ENCODE measurements at regions not wholly inside any gene's neighbourhood (a gene's known extent, or its start where the extent isn't known, plus 50 kb on each side); places are given as distances from the start of the nearest gene placed in this dataset.
A peak's percentile ranks its signal among the peaks of the same experiment; 100 is the strongest.

DNA sequence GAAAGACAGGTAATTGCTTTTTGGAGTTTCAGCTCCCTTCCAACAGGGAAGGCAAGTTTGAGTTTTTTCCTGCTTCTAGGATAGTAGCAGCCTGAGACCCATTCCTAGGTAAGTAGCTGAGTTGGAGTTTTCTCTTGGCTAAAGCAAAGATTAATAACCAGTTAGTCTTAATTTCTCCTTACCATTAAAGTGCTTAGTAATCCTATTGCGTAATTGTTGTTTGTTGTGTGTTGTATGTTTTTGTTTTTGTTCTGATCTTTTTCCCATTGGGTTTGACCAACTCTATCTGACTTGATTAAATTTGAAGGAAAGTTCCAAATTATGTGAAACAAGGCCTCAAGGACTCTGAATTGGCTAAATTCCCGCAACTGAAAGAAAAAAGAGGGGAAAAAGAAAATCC lies 83.5 kb downstream of the TBX22 start:
- Histone ChIP-seq H3K4me1 (ENCODE audit: control insufficient read depth, insufficient read depth, low read length) (no peaks in the 10 kb centered on the region), H3K9me3 (ENCODE audit: control insufficient read depth, low read length) (no peaks in the 10 kb centered on the region), H3K4me3 (ENCODE audit: low read length) (no peak overlapping the region), H3K27me3 (ENCODE audit: control insufficient read depth, insufficient read depth) (no peaks in the 10 kb centered on the region), H3K27ac (ENCODE audit: low read length) (no peak overlapping the region)
- intact Hi-C loops (cut with DNase I) = no loop called here
- no peak for DNase-seq
- no peak for ATAC-seq
- 88% methylated on average over 2 of the region's 2 CpGs for WGBS

GRCh38 chrX:80120335-80120734 lies 105.8 kb downstream of the TBX22 start:
- Histone ChIP-seq H3K4me1 (ENCODE audit: control insufficient read depth, insufficient read depth, low read length) (no peaks in the 10 kb centered on the region), H3K27me3 (ENCODE audit: control insufficient read depth, insufficient read depth) (no peaks in the 10 kb centered on the region), H3K9me3 (ENCODE audit: control insufficient read depth, low read length) (no peaks in the 10 kb centered on the region), H3K27ac (ENCODE audit: low read length) (no peak overlapping the region), H3K4me3 (ENCODE audit: low read length) (no peak overlapping the region)
- DNase-seq = no peak
- no peak for ATAC-seq
- 76% methylated on average over 1 of the region's 1 CpG for WGBS
- intact Hi-C loops (cut with DNase I) = no loop called here

GRCh38 chrX:80138938-80139337 lies 124.4 kb downstream of the TBX22 start:
- no peak for DNase-seq
- intact Hi-C loops (cut with DNase I) = no loop called here
- no peaks in the 10 kb centered on the region for H3K4me1 ChIP-seq (ENCODE audit: control insufficient read depth, insufficient read depth, low read length)
- no peak overlapping the region for H3K27ac ChIP-seq (ENCODE audit: low read length)
- ATAC-seq = no peak
- H3K4me3 ChIP-seq (ENCODE audit: low read length) = no peak overlapping the region
- no peaks in the 10 kb centered on the region for H3K27me3 ChIP-seq (ENCODE audit: control insufficient read depth, insufficient read depth)
- H3K9me3 ChIP-seq (ENCODE audit: control insufficient read depth, low read length) = no peaks in the 10 kb centered on the region
- WGBS = 74% methylated on average over 1 of the region's 1 CpG

- Histone ChIP-seq H3K4me3 (ENCODE audit: low read length) (no peak overlapping the region), H3K27me3 (ENCODE audit: control insufficient read depth, insufficient read depth) (no peaks in the 10 kb centered on the region), H3K27ac (ENCODE audit: low read length) (no peak overlapping the region), H3K9me3 (ENCODE audit: control insufficient read depth, low read length) (no peaks in the 10 kb centered on the region), H3K4me1 (ENCODE audit: control insufficient read depth, insufficient read depth, low read length) (no peaks in the 10 kb centered on the region)
- DNase-seq (no peak), ATAC-seq (no peak)
- intact Hi-C loops (cut with DNase I) = no loop called here
- 40% methylated on average over 6 of the region's 6 CpGs for WGBS
Measured at GRCh38 chrX:80139564-80139963, 125.0 kb downstream of the TBX22 start.

DNA sequence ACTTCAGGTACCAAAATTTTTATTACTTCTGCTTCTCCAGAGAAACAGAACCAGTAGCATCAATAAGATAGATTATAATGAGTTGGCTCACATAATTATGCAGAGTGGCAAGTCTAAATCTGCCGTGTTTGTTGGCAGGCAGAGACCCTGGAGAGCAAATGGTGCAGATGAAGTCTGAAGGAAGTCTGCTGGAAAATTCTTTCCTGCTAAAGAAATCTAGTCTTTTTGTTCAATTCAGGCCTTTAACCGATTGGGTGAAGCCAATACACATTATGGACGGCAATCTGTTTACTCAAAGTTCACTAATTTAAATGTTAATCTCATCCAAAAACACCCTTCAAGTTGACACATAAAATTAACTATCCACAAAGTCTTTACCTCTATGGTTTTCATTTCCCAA lies 156.0 kb downstream of the TBX22 start:
- no peak overlapping the region for H3K27ac ChIP-seq (ENCODE audit: low read length)
- H3K4me3 ChIP-seq (ENCODE audit: low read length) = no peak overlapping the region
- WGBS = 56% methylated on average over 3 of the region's 3 CpGs
- H3K9me3 ChIP-seq (ENCODE audit: control insufficient read depth, low read length) = no peaks in the 10 kb centered on the region
- no peaks in the 10 kb centered on the region for H3K4me1 ChIP-seq (ENCODE audit: control insufficient read depth, insufficient read depth, low read length)
- no peak for ATAC-seq
- intact Hi-C loops (cut with DNase I) = no loop called here
- no peak for DNase-seq
- no peaks in the 10 kb centered on the region for H3K27me3 ChIP-seq (ENCODE audit: control insufficient read depth, insufficient read depth)

GRCh38 chrX:80173261-80173660 lies 158.7 kb downstream of the TBX22 start:
- Histone ChIP-seq H3K4me1 (ENCODE audit: control insufficient read depth, insufficient read depth, low read length) (no peaks in the 10 kb centered on the region), H3K27ac (ENCODE audit: low read length) (no peak overlapping the region), H3K27me3 (ENCODE audit: control insufficient read depth, insufficient read depth) (no peaks in the 10 kb centered on the region), H3K4me3 (ENCODE audit: low read length) (no peak overlapping the region), H3K9me3 (ENCODE audit: control insufficient read depth, low read length) (no peaks in the 10 kb centered on the region)
- no peak for DNase-seq
- WGBS = 51% methylated on average over 9 of the region's 9 CpGs
- intact Hi-C loops (cut with DNase I) = no loop called here
- ATAC-seq = no peak

GRCh38 chrX:80174925-80175574 lies 160.5 kb downstream of the TBX22 start:
- Histone ChIP-seq H3K4me1 (ENCODE audit: control insufficient read depth, insufficient read depth, low read length) (no peaks in the 10 kb centered on the region), H3K27me3 (ENCODE audit: control insufficient read depth, insufficient read depth) (no peaks in the 10 kb centered on the region), H3K27ac (ENCODE audit: low read length) (no peak overlapping the region), H3K9me3 (ENCODE audit: control insufficient read depth, low read length) (no peaks in the 10 kb centered on the region), H3K4me3 (ENCODE audit: low read length) (no peak overlapping the region)
- WGBS = 38% methylated on average over 3 of the region's 3 CpGs
- intact Hi-C loops (cut with DNase I) = no loop called here
- peak; percentile 87 to 98 for ATAC-seq
- DNase-seq = peak; percentile 78 to 89 (median 86)

DNA sequence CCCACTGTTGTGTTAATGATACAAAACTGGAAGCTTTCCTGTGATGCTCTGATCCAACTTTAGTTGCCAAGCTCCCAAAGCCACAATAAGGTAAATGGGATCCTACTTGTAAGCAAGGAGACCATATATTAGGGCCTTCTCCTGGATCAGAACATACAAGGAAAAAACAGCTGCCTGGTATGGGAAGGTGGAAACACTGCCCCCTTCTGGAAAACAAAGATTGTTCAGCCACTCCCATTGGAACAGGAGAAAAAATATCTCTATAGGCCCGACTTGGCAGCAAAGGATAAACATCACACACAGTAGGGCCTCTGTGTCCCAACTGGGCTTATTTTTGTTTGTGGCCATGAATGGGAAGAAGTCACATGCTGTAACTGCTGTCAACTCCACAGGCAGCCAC lies 166.5 kb downstream of the TBX22 start:
- WGBS = 19% methylated on average over 1 of the region's 1 CpG
- intact Hi-C loops (cut with DNase I) = no loop called here

DNA sequence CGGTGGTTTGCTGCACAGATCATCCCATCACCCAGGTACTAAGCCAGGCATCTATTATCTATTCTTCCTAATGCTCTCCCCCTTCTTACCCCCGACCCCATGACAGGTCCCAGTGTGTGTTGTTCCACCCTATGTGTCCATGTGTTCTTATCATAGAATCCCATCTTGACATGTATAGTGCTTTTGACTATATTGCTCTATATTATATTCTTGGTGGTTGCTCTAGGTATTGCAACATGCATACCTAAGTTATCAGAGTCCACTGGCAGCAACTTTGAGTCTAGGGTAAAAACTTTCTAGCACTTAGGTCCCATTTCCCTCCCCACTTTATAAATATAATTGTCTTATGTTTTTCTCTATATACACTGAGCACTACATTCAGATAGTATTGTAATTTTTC lies 170.3 kb downstream of the TBX22 start:
- Histone ChIP-seq H3K4me1 (ENCODE audit: control insufficient read depth, insufficient read depth, low read length) (no peaks in the 10 kb centered on the region), H3K27ac (ENCODE audit: low read length) (no peak overlapping the region), H3K27me3 (ENCODE audit: control insufficient read depth, insufficient read depth) (no peaks in the 10 kb centered on the region), H3K4me3 (ENCODE audit: low read length) (no peak overlapping the region), H3K9me3 (ENCODE audit: control insufficient read depth, low read length) (no peaks in the 10 kb centered on the region)
- intact Hi-C loops (cut with DNase I) = no loop called here
- 82% methylated on average over 2 of the region's 2 CpGs for WGBS
- DNase-seq (no peak), ATAC-seq (no peak)

More for the DNA sequence above, 166.5 kb downstream of the TBX22 start:
- Histone ChIP-seq H3K27ac (ENCODE audit: low read length) (no peak overlapping the region), H3K9me3 (ENCODE audit: control insufficient read depth, low read length) (no peaks in the 10 kb centered on the region), H3K27me3 (ENCODE audit: control insufficient read depth, insufficient read depth) (no peaks in the 10 kb centered on the region), H3K4me3 (ENCODE audit: low read length) (no peak overlapping the region), H3K4me1 (ENCODE audit: control insufficient read depth, insufficient read depth, low read length) (no peaks in the 10 kb centered on the region)
- no peak for ATAC-seq
- no peak for DNase-seq

GRCh38 chrX:80206647-80207046 lies 192.1 kb downstream of the TBX22 start:
- H3K4me1 ChIP-seq (ENCODE audit: control insufficient read depth, insufficient read depth, low read length) = no peaks in the 10 kb centered on the region
- H3K27ac ChIP-seq (ENCODE audit: low read length) = no peak overlapping the region
- intact Hi-C loops (cut with DNase I) = no loop called here
- no peaks in the 10 kb centered on the region for H3K27me3 ChIP-seq (ENCODE audit: control insufficient read depth, insufficient read depth)
- H3K9me3 ChIP-seq (ENCODE audit: control insufficient read depth, low read length) = no peaks in the 10 kb centered on the region
- H3K4me3 ChIP-seq (ENCODE audit: low read length) = no peak overlapping the region
- DNase-seq = no peak
- WGBS = 58% methylated on average over 2 of the region's 2 CpGs
- no peak for ATAC-seq

DNA sequence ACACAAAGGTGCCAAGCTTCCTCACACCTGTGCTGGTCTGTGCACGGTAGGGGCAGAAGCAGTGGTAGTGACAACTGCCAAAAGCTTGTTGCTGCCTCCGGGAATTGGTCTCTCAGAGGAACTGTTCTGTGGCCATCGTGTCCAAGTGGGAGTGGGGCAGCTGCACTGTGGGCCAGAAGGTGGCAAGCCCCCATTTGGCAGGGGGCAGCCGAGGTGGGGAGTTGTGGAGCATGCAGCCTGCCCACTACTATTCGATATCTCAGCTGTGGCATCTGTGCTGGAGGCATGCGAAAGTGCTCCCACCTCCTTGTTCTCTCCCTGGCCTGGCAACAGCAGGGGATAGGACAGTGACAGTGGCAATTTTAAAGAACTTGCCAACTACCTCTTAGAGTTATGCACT lies 192.8 kb downstream of the TBX22 start:
- Histone ChIP-seq H3K27ac (ENCODE audit: low read length) (no peak overlapping the region), H3K9me3 (ENCODE audit: control insufficient read depth, low read length) (no peaks in the 10 kb centered on the region), H3K27me3 (ENCODE audit: control insufficient read depth, insufficient read depth) (no peaks in the 10 kb centered on the region), H3K4me3 (ENCODE audit: low read length) (no peak overlapping the region), H3K4me1 (ENCODE audit: control insufficient read depth, insufficient read depth, low read length) (no peaks in the 10 kb centered on the region)
- no peak for ATAC-seq
- DNase-seq = peak in 1 of 3 donors; percentile 4
- WGBS = 80% methylated on average over 6 of the region's 6 CpGs
- intact Hi-C loops (cut with DNase I) = no loop called here

GRCh38 chrX:80216086-80216485 lies 201.5 kb downstream of the TBX22 start:
- DNase-seq = no peak
- H3K4me3 ChIP-seq (ENCODE audit: low read length) = no peak overlapping the region
- H3K4me1 ChIP-seq (ENCODE audit: control insufficient read depth, insufficient read depth, low read length) = no peaks in the 10 kb centered on the region
- intact Hi-C loops (cut with DNase I) = no loop called here
- no peaks in the 10 kb centered on the region for H3K27me3 ChIP-seq (ENCODE audit: control insufficient read depth, insufficient read depth)
- H3K9me3 ChIP-seq (ENCODE audit: control insufficient read depth, low read length) = peaks cover 3% of the 10 kb centered on the region
- no peak for ATAC-seq
- H3K27ac ChIP-seq (ENCODE audit: low read length) = no peak overlapping the region
- WGBS = 73% methylated on average over 2 of the region's 2 CpGs

Measured in right cardiac atrium (tissue), 5 donors.